WTC11 (cell line): ENCODE measurements at regions not wholly inside any gene's neighbourhood (a gene's known extent, or its start where the extent isn't known, plus 50 kb on each side); places are given as distances from the start of the nearest gene placed in this dataset.

Experiments
- ATF1 ChIP-seq: sonication (generic); formaldehyde crosslinking; IDR thresholded peaks from 2 replicates; pipeline ENCODE4 v1.8.1; 2023; ENCODE audit warnings: mild to moderate bottlenecking, moderate library complexity, missing genetic modification reagents
- CTCF ChIP-seq: fragments of 200-600 bp; IDR thresholded peaks from 2 replicates; pipeline ENCODE4 v1.8.0; 2022; ENCODE audit warnings: antibody characterized with exemption
- E2F5 ChIP-seq: sonication (generic); formaldehyde crosslinking; IDR thresholded peaks from 2 replicates; pipeline ENCODE4 v1.8.1; 2022; ENCODE audit warnings: mild to moderate bottlenecking, moderate library complexity, missing genetic modification reagents
- MAX ChIP-seq: sonication (generic); formaldehyde crosslinking; IDR thresholded peaks from 2 replicates; pipeline ENCODE4 v1.8.0; 2022; ENCODE audit warnings: mild to moderate bottlenecking, missing genetic modification reagents
- MLX ChIP-seq: sonication (generic); formaldehyde crosslinking; IDR thresholded peaks from 2 replicates; pipeline ENCODE4 v1.8.1; 2023; ENCODE audit warnings: mild to moderate bottlenecking, missing genetic modification reagents, moderate library complexity
- NR1H2 ChIP-seq: sonication (generic); formaldehyde crosslinking; IDR thresholded peaks from 2 replicates; pipeline ENCODE4 v1.9.0; 2021; ENCODE audit warnings: mild to moderate bottlenecking, moderate library complexity, missing genetic modification reagents
- NR2C2 ChIP-seq: sonication (generic); formaldehyde crosslinking; IDR thresholded peaks from 2 replicates; pipeline ENCODE4 v1.8.0; 2022; ENCODE audit warnings: mild to moderate bottlenecking, missing genetic modification reagents

- TF ChIP-seq E2F5 = no peak
- TF ChIP-seq NR1H2 (CRISPR knock-in tag) = no peak
- no peak for TF ChIP-seq CTCF
- no peak for TF ChIP-seq NR2C2 (CRISPR knock-in tag)
- no peak for TF ChIP-seq MAX
- TF ChIP-seq MLX = no peak
- no peak for TF ChIP-seq ATF1
Measured at GRCh38 chr1:222970040-222970439, 155.2 kb downstream of the DISP1 start.
